DMS153 treated with DMSO at 0.1 percent for 48 hours (cell line): ENCODE measurements at regions not wholly inside any gene's neighbourhood (a gene's known extent, or its start where the extent isn't known, plus 50 kb on each side); places are given as distances from the start of the nearest gene placed in this dataset.

Experiments
- DNase-seq: peaks from one replicate; lab custom pipeline; 2025; ENCODE audit not compliant: unreplicated experiment; lab: John Stamatoyannopoulos, UW

GRCh38 chr11:127063241-127063640, 62.7 kb upstream of the KIRREL3 start:
- DNase-seq, result no peak

GRCh38 chr11:127061947-127062346, 61.4 kb upstream of the KIRREL3 start:
- peak; percentile 25 for DNase-seq

GRCh38 chr11:127059750-127060149, 59.2 kb upstream of the KIRREL3 start:
- no peak for DNase-seq

- no peak for DNase-seq
Measured at GRCh38 chr11:127059286-127059685, 58.7 kb upstream of the KIRREL3 start.

- no peak for DNase-seq
Measured at GRCh38 chr11:127058524-127058923, 58.0 kb upstream of the KIRREL3 start.

GRCh38 chr11:127057126-127057525, 56.6 kb upstream of the KIRREL3 start:
- no peak for DNase-seq

GRCh38 chr11:127056338-127056971, 55.9 kb upstream of the KIRREL3 start:
- DNase-seq, result no peak

- no peak for DNase-seq
Measured at GRCh38 chr11:127055236-127055635, 54.7 kb upstream of the KIRREL3 start.

- DNase-seq, result no peak
Measured at GRCh38 chr11:127054153-127054552, 53.6 kb upstream of the KIRREL3 start.

GRCh38 chr11:127052404-127052803, 51.8 kb upstream of the KIRREL3 start:
- DNase-seq, result no peak
